ENCODE measurements at regions not wholly inside any gene's neighbourhood (a gene's known extent, or its start where the extent isn't known, plus 50 kb on each side); places are given as distances from the start of the nearest gene placed in this dataset.
"Not testable (repeated sequence)": the region's sequence is repeated elsewhere in the genome, so short reads cannot be mapped to it uniquely, and the experiment has no call there.

DNA sequence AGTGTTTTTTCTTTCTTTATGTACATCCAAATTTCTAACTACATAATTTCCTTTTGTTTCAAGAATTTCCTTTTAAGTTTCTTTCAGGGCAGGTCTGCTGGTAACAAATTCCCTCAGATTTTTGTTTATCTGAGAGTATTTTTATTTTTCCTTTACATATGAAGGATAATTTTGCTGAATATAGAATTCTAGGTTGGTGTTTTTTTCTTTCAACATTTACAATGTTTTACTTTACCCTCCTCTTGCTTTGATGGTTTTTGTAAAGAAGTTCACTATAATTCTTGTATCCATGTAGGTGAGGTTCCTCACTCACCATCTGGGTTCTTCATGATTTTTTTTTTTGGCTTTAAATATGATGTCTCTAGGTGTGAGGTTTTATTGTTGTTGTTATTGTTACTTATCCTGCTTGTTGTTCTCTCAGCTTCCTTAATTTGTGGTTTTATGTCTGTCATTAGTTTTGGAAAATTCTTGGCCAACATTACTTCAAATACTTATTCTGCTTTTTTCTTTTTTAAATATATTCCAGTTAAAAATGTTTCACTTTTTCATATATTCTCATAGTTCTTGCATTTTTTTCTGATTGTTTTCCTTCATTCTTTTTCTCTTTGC, 580.1 kb upstream of the CITED2 start:
- H3K9me2 ChIP-seq (ENCODE audit: low read depth, low read length), result no peaks in the 10 kb centered on the region
- H3F3A ChIP-seq (ENCODE audit: insufficient read depth, low read length), result no peaks in the 10 kb centered on the region
- H3K36me3 ChIP-seq (ENCODE audit: insufficient read depth, low read length), result no peaks in the 10 kb centered on the region
- no peak overlapping the region for H2AFZ ChIP-seq (ENCODE audit: low read length)
- no peaks in the 10 kb centered on the region for H4K20me1 ChIP-seq (ENCODE audit: insufficient read depth, low read length)
- H3K9ac ChIP-seq (ENCODE audit: low read length), result no peak overlapping the region
- H3K27me3 ChIP-seq (ENCODE audit: insufficient read depth, low read length), result no peaks in the 10 kb centered on the region
- TF ChIP-seq EZH2 (IDR thresholded peaks at IDR 0.05; ENCODE audit: borderline replicate concordance, low read length), result no peak
- TF ChIP-seq, protein P1, sequence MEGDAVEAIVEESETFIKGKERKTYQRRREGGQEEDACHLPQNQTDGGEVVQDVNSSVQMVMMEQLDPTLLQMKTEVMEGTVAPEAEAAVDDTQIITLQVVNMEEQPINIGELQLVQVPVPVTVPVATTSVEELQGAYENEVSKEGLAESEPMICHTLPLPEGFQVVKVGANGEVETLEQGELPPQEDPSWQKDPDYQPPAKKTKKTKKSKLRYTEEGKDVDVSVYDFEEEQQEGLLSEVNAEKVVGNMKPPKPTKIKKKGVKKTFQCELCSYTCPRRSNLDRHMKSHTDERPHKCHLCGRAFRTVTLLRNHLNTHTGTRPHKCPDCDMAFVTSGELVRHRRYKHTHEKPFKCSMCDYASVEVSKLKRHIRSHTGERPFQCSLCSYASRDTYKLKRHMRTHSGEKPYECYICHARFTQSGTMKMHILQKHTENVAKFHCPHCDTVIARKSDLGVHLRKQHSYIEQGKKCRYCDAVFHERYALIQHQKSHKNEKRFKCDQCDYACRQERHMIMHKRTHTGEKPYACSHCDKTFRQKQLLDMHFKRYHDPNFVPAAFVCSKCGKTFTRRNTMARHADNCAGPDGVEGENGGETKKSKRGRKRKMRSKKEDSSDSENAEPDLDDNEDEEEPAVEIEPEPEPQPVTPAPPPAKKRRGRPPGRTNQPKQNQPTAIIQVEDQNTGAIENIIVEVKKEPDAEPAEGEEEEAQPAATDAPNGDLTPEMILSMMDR (IDR thresholded peaks at IDR 0.05; ENCODE audit: low read length), result no peak
- H3K27ac ChIP-seq (ENCODE audit: low read depth, low read length, poor library complexity, severe bottlenecking), result no peak overlapping the region
- H3K4me1 ChIP-seq (ENCODE audit: insufficient read depth, low read length, severe bottlenecking), result no peaks in the 10 kb centered on the region
- H3K4me3 ChIP-seq (ENCODE audit: low read depth, low read length, poor library complexity, severe bottlenecking), result no peak overlapping the region
- H3K9me3 ChIP-seq (ENCODE audit: low read length), result no peaks in the 10 kb centered on the region
- H3K79me2 ChIP-seq (ENCODE audit: insufficient read depth, low read length), result no peaks in the 10 kb centered on the region
- no peak overlapping the region for H3K4me2 ChIP-seq (ENCODE audit: low read length)

- H3K9me3 ChIP-seq (ENCODE audit: low read length); H3K9ac ChIP-seq (ENCODE audit: low read length); H3K79me2 ChIP-seq (ENCODE audit: insufficient read depth, low read length); H3K36me3 ChIP-seq (ENCODE audit: insufficient read depth, low read length); H3K9me2 ChIP-seq (ENCODE audit: low read depth, low read length); H3K27ac ChIP-seq (ENCODE audit: low read depth, low read length, poor library complexity, severe bottlenecking); H3K4me1 ChIP-seq (ENCODE audit: insufficient read depth, low read length, severe bottlenecking); H2AFZ ChIP-seq (ENCODE audit: low read length); H4K20me1 ChIP-seq (ENCODE audit: insufficient read depth, low read length); H3K4me3 ChIP-seq (ENCODE audit: low read depth, low read length, poor library complexity, severe bottlenecking); H3K27me3 ChIP-seq (ENCODE audit: insufficient read depth, low read length); H3K4me2 ChIP-seq (ENCODE audit: low read length); H3F3A ChIP-seq (ENCODE audit: insufficient read depth, low read length): not testable (repeated sequence)
These were observed 579.3 kb upstream of the CITED2 start for GRCh38 chr6:139953780-139954179.

DNA sequence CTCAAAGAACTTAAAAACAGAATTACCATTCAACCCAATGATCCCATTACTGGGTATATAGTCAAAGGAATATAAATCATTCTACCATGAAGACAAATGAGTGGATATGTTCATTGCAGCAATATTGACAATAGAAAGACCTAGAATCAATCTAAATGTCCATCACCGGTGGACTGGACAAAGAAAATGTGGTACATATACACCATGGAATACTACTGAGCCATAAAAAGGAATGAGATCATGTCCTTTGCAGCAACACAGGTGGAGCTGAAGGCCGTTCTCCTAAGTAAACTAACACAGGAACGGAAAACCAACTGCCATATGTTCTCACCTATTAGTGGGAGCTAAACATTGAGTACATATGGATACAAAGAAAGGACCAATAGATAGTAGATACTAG, 576.7 kb upstream of the CITED2 start:
- H3F3A ChIP-seq (ENCODE audit: insufficient read depth, low read length), result no peaks in the 10 kb centered on the region
- H3K9ac ChIP-seq (ENCODE audit: low read length), result no peak overlapping the region
- TF ChIP-seq EZH2 (IDR thresholded peaks at IDR 0.05; ENCODE audit: borderline replicate concordance, low read length), result no peak
- TF ChIP-seq, protein P1 (IDR thresholded peaks at IDR 0.05; ENCODE audit: low read length), result no peak

DNA sequence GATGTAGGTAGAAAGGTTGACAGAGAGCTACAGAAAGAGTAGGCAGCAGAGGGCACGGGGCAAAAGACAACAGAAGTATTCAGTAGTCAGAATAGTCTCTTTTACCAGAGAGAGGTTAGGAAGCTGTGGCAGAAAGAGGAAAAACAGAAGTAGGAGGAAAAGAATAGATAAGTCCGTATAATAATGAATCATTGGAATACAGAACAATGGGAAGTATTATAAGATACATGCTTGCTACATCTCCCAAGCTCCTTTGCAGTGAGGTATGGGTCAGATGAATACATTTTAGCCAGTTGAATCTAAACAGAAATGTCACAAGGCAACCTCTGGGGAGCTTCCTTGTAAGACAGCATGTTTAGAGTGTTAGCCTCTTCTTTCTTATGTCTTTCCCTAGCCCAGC, 570.5 kb upstream of the CITED2 start:
- no peak overlapping the region for H3K4me3 ChIP-seq (ENCODE audit: low read depth, low read length, poor library complexity, severe bottlenecking)
- no peaks in the 10 kb centered on the region for H3K79me2 ChIP-seq (ENCODE audit: insufficient read depth, low read length)
- H3K27me3 ChIP-seq (ENCODE audit: insufficient read depth, low read length), result no peaks in the 10 kb centered on the region
- H3K36me3 ChIP-seq (ENCODE audit: insufficient read depth, low read length), result no peaks in the 10 kb centered on the region
- no peak for TF ChIP-seq EZH2 (IDR thresholded peaks at IDR 0.05; ENCODE audit: borderline replicate concordance, low read length)
- TF ChIP-seq, protein P1 (IDR thresholded peaks at IDR 0.05; ENCODE audit: low read length), result no peak
- no peak overlapping the region for H3K9ac ChIP-seq (ENCODE audit: low read length)
- H3K9me3 ChIP-seq (ENCODE audit: low read length), result no peaks in the 10 kb centered on the region
- H3K4me1 ChIP-seq (ENCODE audit: insufficient read depth, low read length, severe bottlenecking), result no peaks in the 10 kb centered on the region
- H3K27ac ChIP-seq (ENCODE audit: low read depth, low read length, poor library complexity, severe bottlenecking), result no peak overlapping the region
- H3K9me2 ChIP-seq (ENCODE audit: low read depth, low read length), result no peaks in the 10 kb centered on the region
- H3K4me2 ChIP-seq (ENCODE audit: low read length), result no peak overlapping the region
- H4K20me1 ChIP-seq (ENCODE audit: insufficient read depth, low read length), result no peaks in the 10 kb centered on the region
- no peak overlapping the region for H2AFZ ChIP-seq (ENCODE audit: low read length)
- H3F3A ChIP-seq (ENCODE audit: insufficient read depth, low read length), result no peaks in the 10 kb centered on the region

More for the DNA sequence above, 576.7 kb upstream of the CITED2 start:
- Histone ChIP-seq H3K27me3 (ENCODE audit: insufficient read depth, low read length) (no peaks in the 10 kb centered on the region), H3K4me1 (ENCODE audit: insufficient read depth, low read length, severe bottlenecking) (no peaks in the 10 kb centered on the region), H3K4me2 (ENCODE audit: low read length) (no peak overlapping the region), H3K79me2 (ENCODE audit: insufficient read depth, low read length) (no peaks in the 10 kb centered on the region), H3K36me3 (ENCODE audit: insufficient read depth, low read length) (no peaks in the 10 kb centered on the region), H3K27ac (ENCODE audit: low read depth, low read length, poor library complexity, severe bottlenecking) (no peak overlapping the region), H3K9me2 (ENCODE audit: low read depth, low read length) (no peaks in the 10 kb centered on the region), H3K4me3 (ENCODE audit: low read depth, low read length, poor library complexity, severe bottlenecking) (no peak overlapping the region), H4K20me1 (ENCODE audit: insufficient read depth, low read length) (no peaks in the 10 kb centered on the region), H2AFZ (ENCODE audit: low read length) (no peak overlapping the region), H3K9me3 (ENCODE audit: low read length) (no peaks in the 10 kb centered on the region)
